ENCODE measurements at regions not wholly inside any gene's neighbourhood (a gene's known extent, or its start where the extent isn't known, plus 50 kb on each side); places are given as distances from the start of the nearest gene placed in this dataset.

GRCh38 chr6:84551797-84552196 lies 212.6 kb downstream of the TBX18 start:
- Histone ChIP-seq H3K36me3 (no peaks in the 10 kb centered on the region), H3K27ac (no peak overlapping the region), H3K9me3 (no peaks in the 10 kb centered on the region), H3K4me1 (no peaks in the 10 kb centered on the region), H3K27me3 (no peaks in the 10 kb centered on the region), H3K4me3 (no peak overlapping the region)
- in situ Hi-C loops (cut with MboI; ENCODE audit: low sequenced_read_pairs in 4 of 4) (no loop called here), intact Hi-C loops (cut with DNase I; ENCODE audit: low total_unique reads) (loop anchor here (10.0 kb wide), 1 partner anchor 137 kb away; no protein-coding TSS in a partner anchor)
- ATAC-seq: no peak
- TF ChIP-seq, protein P1, sequence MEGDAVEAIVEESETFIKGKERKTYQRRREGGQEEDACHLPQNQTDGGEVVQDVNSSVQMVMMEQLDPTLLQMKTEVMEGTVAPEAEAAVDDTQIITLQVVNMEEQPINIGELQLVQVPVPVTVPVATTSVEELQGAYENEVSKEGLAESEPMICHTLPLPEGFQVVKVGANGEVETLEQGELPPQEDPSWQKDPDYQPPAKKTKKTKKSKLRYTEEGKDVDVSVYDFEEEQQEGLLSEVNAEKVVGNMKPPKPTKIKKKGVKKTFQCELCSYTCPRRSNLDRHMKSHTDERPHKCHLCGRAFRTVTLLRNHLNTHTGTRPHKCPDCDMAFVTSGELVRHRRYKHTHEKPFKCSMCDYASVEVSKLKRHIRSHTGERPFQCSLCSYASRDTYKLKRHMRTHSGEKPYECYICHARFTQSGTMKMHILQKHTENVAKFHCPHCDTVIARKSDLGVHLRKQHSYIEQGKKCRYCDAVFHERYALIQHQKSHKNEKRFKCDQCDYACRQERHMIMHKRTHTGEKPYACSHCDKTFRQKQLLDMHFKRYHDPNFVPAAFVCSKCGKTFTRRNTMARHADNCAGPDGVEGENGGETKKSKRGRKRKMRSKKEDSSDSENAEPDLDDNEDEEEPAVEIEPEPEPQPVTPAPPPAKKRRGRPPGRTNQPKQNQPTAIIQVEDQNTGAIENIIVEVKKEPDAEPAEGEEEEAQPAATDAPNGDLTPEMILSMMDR (IDR thresholded peaks at IDR 0.05 in 4 of 5, conservative IDR thresholded peaks at IDR 0.05 in 1 of 5): no peak
- TF ChIP-seq POLR2A (IDR thresholded peaks at IDR 0.05): no peak
- DNase-seq: no peak

DNA sequence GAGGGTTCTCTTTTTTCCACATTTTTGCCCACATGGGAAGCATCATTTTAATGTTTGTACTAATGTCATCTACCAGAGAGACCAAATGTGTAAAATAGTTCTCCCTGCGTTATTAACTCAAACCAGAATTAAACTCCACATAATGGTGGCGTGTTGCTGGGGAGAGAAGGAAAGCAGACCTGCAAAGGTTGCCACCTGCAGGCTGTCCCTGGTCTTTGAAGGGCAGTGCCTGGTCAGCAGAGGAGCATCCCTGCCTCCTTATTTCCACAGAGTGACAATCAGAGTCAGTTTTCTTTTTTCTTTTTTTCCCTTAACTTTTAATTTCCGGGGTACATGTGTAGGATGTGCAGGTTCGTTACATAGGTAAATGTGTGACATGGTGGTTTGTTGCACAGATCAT lies 214.5 kb downstream of the TBX18 start:
- H3K27me3 ChIP-seq: no peaks in the 10 kb centered on the region
- H3K9me3 ChIP-seq: no peaks in the 10 kb centered on the region
- intact Hi-C loops (cut with DNase I; ENCODE audit: low total_unique reads): loop anchor here (10.0 kb wide), 1 partner anchor 135 kb away; no protein-coding TSS in a partner anchor
- ATAC-seq (no peak), DNase-seq (no peak)
- no peaks in the 10 kb centered on the region for H3K4me1 ChIP-seq
- H3K4me3 ChIP-seq: no peak overlapping the region
- no peaks in the 10 kb centered on the region for H3K36me3 ChIP-seq
- TF ChIP-seq POLR2A (IDR thresholded peaks at IDR 0.05): no peak
- TF ChIP-seq, protein P1 (IDR thresholded peaks at IDR 0.05 in 4 of 5, conservative IDR thresholded peaks at IDR 0.05 in 1 of 5): no peak
- in situ Hi-C loops (cut with MboI; ENCODE audit: low sequenced_read_pairs in 4 of 4): no loop called here
- no peak overlapping the region for H3K27ac ChIP-seq

DNA sequence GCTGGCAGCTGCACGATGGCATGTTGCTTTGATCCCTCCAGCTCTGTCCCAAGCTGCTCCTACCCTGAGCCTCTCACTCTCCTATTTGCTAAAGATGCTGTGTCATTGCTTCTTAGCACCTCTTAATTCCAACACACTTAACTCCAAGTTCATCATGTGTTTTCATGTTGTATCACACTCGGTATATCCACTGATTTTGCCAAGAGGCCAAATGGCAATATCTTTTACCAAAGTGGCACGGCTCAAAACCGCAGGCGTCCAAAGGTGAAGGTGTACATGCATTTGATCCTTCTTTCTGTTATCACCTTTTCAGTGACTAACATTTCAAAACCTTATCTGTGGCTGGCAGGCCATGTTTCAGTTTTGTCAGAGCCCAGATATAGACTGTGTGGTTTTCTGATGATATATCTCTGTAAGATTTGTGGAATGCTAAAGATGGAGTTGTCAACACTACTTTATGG lies 217.0 kb downstream of the TBX18 start:
- no peak for DNase-seq
- TF ChIP-seq, protein P1 (IDR thresholded peaks at IDR 0.05 in 4 of 5, conservative IDR thresholded peaks at IDR 0.05 in 1 of 5): no peak
- no peak for TF ChIP-seq POLR2A (IDR thresholded peaks at IDR 0.05)
- no peak for ATAC-seq
- Histone ChIP-seq H3K27ac (no peak overlapping the region), H3K4me1 (no peaks in the 10 kb centered on the region), H3K9me3 (no peaks in the 10 kb centered on the region), H3K36me3 (no peaks in the 10 kb centered on the region), H3K27me3 (no peaks in the 10 kb centered on the region), H3K4me3 (no peak overlapping the region)
- intact Hi-C loops (cut with DNase I; ENCODE audit: low total_unique reads): no loop called here
- in situ Hi-C loops (cut with MboI; ENCODE audit: low sequenced_read_pairs in 4 of 4): no loop called here

GRCh38 chr6:84546427-84546914 lies 217.9 kb downstream of the TBX18 start:
- no peak overlapping the region for H3K27ac ChIP-seq
- DNase-seq (no peak), ATAC-seq (no peak)
- no peaks in the 10 kb centered on the region for H3K9me3 ChIP-seq
- TF ChIP-seq, protein P1 (IDR thresholded peaks at IDR 0.05 in 4 of 5, conservative IDR thresholded peaks at IDR 0.05 in 1 of 5): no peak
- no peak for TF ChIP-seq POLR2A (IDR thresholded peaks at IDR 0.05)
- intact Hi-C loops (cut with DNase I; ENCODE audit: low total_unique reads): no loop called here
- no peaks in the 10 kb centered on the region for H3K36me3 ChIP-seq
- H3K4me3 ChIP-seq: no peak overlapping the region
- in situ Hi-C loops (cut with MboI; ENCODE audit: low sequenced_read_pairs in 4 of 4): no loop called here
- no peaks in the 10 kb centered on the region for H3K4me1 ChIP-seq
- no peaks in the 10 kb centered on the region for H3K27me3 ChIP-seq
